GM20000 (cell line): ENCODE measurements at regions not wholly inside any gene's neighbourhood (a gene's known extent, or its start where the extent isn't known, plus 50 kb on each side); places are given as distances from the start of the nearest gene placed in this dataset.

Experiments
- DNase-seq: peaks from one replicate; pipeline ENCODE4 v3.0.0; 2012; ENCODE audit warnings: low spot score
- CTCF ChIP-seq: IDR thresholded peaks from 2 replicates; pipeline ENCODE4 v1.5.1; 2012; ENCODE audit warnings: mild to moderate bottlenecking, control low read depth; ENCODE audit errors: extremely low read depth, missing control alignments

GRCh38 chr1:87902830-87903229 is 574.1 kb downstream of the LMO4 start:
- no peak for DNase-seq
- TF ChIP-seq CTCF: no peak

- no peak for TF ChIP-seq CTCF
Observed at GRCh38 chr1:87903242-87903641, 574.6 kb downstream of the LMO4 start.

GRCh38 chr1:87904651-87905050 is 576.0 kb downstream of the LMO4 start:
- no peak for DNase-seq
- TF ChIP-seq CTCF: no peak

More at GRCh38 chr1:87903242-87903641, 574.6 kb downstream of the LMO4 start:
- DNase-seq: no peak

GRCh38 chr1:87905651-87906050 is 577.0 kb downstream of the LMO4 start:
- no peak for DNase-seq
- no peak for TF ChIP-seq CTCF

GRCh38 chr1:87906078-87906477 is 577.4 kb downstream of the LMO4 start:
- DNase-seq: no peak
- no peak for TF ChIP-seq CTCF

GRCh38 chr1:87913361-87913760 is 584.7 kb downstream of the LMO4 start:
- no peak for TF ChIP-seq CTCF
- DNase-seq: no peak

GRCh38 chr1:87914396-87914795 is 585.7 kb downstream of the LMO4 start:
- no peak for TF ChIP-seq CTCF
- DNase-seq: no peak
